NCI-H2107 (cell line): ENCODE measurements at regions not wholly inside any gene's neighbourhood (a gene's known extent, or its start where the extent isn't known, plus 50 kb on each side); places are given as distances from the start of the nearest gene placed in this dataset.

ENCODE experiments used
- DNase-seq: peaks from one replicate; lab custom pipeline; 2025; lab: John Stamatoyannopoulos, UW

DNA sequence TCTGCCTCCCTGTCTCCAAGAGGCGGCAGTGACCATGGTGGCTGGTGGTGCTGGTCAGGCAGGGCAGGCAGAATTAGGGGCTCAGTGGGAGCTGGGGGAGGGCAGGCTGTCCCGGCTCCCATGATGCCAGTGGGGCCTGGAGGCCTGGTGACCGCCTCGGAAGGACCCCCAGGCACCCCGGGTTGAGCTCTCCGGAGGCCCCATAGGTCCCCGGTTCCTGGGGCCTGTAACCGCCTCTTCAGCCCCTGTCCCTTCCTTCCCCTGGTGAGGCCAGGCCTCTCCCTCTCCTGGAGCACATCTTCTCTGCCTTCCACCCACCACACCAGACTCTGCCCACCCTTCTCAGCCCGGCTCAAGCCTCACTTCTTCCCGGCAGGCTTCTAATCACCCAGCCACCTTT lies 117.7 kb upstream of the GSC start:
- DNase-seq = no peak

DNA sequence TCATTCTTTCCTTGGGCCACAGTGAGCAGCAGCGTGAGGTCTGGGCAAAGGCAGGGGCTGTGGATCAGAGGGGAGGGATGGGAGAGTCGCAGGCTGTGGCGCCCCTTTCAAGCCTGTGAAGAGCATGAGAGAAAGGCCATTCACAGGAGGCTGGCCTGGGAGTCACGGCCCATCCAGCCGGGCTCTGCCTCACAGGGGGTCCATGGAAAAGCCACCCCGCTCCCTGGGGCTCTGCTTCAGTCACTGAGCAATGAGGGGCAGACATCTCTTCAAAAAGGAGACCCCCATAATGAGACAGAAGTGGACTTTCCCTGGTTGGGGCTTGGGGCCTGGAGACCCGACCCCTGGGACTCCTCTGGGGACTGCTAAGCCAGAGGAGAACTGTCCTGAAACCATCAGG lies 117.0 kb upstream of the GSC start:
- no peak for DNase-seq

DNA sequence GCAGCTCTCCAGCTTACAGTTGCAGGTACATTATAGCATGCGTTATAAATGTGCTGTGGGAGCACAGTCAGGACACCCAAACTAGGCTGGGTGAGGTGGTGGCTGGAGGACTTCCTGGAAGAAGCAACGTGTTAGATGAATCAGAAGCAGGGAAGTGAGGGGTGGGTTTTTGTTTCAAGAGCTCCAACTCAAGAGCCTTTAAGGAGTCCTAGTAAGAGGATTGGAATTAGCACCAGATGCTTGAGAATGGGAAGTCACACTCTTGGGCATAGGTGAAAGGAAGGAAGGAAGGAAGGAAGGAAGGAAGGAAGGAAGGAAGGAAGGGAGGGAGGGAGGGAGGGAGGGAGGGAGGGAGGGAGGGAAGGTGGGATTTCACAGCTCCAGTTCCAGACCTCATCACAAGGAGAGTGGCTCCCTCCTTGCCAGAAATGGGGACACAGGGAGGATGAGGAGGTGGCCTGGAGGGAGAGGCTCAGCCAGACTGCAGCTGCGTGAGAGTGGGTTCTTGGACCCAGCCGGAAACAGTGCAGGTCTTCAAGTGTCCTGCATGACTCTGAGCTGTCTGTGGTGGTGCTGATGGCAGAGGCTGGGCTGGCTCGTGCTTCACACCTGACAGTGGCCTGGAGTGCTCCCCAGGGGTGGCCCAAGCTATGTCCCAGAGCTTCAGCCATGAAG lies 115.7 kb upstream of the GSC start:
- DNase-seq = no peak

DNA sequence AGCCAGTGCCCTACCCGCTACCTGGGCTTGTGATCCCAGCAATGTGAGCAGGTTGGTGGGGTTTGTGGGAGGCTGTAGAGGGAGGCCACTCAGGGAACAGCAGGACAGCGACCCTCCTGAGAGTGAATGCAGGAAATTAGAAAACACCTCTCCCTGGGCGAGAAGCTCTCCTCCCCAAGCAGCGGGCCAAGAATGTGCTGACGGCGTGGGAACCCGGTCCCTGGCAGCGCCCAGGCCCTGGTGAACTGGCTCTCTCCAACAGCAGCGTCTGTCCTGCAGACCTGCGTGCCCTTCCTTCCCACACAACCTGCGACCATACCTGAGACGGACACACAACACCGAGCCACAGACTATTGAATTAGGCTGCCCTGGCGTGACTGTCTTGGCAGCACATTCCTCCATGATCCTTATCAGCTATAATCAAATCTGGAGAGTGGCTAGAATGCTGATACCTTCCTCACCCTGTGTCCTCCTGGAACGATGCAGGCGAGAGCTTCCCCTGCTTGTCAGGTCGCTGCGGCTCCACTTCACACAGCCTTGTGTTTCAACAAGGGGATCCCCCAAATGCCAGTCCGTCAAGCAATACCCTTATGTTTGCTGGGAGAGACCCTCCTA lies 114.8 kb upstream of the GSC start:
- DNase-seq = no peak

DNA sequence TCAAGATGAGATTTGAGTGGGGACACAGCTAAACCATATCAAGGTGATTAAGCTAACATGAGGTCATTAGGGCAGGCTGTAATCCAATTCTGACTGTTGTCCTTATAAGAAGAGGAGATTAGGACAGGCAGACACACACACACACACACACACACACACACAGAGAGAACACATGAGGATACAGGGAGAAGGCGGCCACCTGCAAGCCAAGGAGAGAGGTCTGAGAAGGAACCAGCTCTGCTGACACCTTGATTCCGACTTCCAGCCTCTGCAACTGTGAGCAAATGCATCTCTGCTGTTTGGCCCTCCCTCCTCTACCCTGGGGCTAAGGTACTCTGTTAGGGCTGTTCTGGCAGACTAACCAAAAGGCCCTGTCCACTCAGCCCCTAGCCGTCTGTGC lies 112.5 kb upstream of the GSC start:
- DNase-seq = no peak

DNA sequence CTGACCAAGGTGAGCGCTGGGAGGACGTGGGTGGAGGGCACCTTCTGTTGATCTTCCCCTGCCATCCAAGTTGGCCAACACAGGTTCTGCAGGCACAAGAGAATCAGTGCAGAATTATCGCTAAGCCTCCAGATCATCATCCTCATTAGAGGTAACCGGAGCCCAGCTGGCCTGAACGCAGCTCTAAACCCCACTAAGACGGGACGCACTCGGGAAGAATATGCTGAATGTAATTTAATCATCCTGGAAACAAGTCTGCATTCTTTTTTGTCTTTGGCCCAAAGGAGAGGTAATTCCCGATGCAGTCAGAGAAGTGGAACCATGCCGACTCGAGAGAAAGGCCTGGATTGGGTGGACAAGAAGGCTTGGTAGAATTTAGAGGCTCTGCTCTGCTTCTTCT lies 111.0 kb upstream of the GSC start:
- DNase-seq = no peak

DNA sequence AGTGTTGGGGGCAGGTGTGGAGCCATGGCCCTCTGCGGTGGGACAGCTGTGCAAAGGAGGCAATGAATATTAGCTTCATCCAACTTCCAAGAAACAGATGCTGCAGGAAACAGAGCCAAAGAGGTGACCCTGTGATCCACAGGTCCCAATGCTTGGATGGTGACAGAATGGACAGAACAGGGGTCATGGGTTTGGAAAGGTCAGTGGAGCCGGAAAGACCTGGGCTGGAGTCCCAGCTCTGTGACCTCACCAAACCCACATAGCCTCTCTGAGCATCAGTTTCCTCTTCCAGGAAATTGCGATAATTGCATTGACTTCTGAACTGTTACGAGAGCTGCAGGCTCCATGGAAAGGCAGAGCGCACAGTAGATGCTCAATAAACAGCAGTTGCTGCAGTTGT lies 110.2 kb upstream of the GSC start:
- DNase-seq = no peak

DNA sequence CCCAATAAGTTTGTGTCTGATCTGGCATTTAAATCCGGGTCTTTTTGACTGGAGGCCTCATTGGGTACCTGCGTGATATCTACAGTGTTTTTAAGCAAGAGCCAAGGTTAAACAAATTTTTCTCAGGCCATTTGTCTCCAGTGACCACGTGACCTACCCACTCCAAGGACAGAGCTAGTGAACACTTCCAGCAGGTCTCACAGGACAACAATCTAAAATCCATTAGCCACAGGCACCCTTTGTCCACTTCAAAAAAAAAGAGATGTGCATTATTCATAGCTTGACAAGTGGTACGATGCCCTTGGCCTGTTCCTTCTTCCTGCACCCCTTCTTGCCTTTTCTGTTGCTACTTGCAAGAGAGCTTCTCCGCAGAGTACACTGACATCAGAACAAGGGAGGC lies 109.6 kb upstream of the GSC start:
- no peak for DNase-seq

DNA sequence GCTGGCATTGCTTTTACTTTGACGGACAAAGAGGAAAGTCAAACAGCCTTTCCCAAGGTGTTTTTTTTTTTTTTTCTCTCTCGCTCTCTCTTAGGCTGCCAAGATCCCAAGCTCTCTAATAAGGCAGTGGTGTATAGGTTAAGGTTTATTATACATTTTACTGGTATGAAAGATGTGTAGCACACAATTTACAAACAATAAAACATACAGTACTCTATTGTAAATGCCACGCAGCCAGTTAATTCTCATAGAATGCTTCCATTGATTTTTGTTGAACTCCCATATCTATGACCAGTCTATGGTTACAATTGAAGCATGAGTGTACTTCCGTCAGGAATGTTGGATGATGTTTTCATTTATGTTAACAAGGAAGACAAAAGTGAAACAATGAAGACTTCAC lies 106.4 kb upstream of the GSC start:
- DNase-seq = no peak

DNA sequence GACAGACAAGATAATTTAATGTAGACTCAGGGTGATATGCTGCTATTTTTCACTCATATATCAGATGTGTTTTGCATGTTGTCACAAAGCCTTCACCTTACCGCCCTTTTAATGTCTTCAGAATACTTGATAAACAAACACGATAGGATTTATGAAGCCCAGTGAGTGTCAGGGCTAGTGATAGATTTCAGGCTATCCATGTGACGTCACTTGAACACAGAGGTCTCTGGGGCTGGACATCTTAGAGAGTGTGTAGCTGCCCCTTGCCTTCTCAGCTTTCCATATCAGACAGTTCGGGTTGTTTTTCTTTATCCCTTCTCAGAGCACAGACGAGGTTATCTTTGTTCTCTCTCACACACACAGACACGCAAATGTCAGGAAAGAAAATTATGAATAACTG lies 105.3 kb upstream of the GSC start:
- DNase-seq = no peak

DNA sequence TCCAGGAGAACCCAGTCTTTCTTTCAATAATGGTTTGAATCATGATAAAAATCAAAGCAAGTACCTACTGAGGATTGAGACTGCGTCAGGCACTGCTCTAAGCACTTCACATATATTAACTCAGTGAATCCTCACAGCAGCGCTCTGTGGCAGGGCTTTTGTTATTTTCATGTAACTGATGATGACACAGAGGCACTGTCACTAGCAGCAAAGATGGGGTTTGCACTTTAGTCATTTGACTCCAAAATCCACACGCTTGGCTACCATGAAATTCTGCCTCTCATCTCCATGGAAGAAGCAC lies 98.8 kb upstream of the GSC start:
- DNase-seq = no peak

DNA sequence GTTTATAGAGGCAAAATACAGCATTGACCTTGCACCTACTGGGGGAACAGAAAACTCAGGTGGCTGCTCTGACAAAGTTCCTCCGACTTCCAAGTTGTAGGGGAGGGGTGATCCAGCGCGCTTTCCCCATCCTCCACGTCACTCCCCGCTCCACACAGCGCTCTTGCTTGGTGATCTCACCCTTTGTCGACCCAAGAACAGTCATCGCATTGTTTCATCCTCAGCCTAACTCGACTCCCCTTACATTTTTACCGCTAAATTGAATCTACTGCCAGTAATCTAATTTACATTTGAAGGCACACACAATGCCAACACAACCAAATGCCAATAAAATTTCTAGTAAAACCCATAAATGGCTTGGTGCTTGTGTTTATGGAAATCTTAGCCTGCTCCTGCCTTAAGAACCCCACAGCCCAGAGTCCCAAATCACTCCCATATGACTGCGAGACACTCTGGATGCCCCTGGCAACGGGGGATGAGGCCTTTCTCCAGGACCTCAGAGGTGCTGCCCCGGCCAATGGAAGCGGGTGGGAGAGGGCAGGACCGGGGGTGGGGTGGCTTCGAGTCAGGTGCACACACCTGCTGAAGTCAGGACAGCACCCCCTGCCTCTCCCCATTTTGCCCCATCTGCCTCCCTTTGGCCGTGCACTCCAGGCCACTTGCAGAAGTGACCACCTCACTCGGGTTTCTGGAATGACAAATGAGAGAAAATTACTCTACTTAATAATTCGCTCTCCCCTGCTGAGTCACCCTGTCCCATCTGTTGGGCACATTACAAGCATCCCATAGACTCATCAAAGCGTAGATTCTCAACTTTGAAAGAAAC lies 98.2 kb upstream of the GSC start:
- no peak for DNase-seq

DNA sequence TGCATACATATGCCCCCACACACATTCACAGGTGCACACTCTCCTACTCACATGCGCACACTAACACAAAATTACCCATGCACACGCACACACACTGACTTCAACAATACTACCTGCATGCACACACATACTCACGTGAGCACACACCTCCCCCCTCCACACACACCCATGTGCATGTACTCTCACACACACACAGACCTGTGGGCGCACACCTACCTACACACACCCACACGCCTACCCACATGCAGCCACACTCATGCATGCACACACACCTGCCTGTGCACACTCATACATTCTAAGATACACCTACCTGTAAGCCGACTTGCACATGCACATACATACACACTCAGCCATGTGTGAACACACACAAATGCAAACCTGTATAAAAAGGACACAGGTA lies 97.3 kb upstream of the GSC start:
- DNase-seq = no peak

DNA sequence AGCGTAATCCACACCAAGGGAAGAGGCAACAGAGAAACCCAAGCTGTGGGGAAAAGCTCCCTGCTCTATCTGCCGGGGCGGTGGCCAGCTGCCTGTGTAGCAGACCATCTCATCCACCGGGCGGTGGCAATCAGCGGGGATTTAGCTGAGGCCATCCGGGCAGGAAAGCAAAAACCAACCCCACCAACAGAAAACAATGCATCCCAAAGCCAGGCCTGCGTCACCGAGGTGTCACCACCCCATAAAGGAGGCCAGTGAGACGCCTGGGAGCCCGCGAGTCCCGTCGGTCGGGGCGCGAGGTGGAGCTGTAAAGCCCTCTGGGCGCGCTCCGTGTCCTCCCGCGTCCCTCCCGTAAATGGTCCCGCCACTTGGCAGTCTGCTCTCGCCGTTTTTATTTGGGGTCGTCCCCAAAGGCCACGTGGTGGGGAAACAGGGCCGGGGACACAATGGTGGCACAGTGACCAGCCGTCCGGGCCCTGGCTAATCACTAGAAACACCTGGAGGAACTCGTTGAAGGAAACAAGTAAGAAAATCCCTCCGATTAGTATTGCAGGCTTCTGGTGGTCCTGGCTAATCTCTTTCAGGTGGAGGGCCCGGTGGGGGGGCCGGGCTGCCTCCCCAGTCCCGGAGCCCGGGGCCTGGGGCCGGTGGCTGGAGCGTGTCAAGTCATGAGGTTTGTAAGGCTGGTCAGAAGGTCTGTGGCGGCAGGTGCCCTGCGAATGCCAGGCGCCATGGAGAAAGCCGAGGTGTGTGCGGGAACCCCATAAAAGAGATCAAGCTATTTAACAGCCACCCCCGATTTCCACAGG lies 94.7 kb upstream of the GSC start:
- DNase-seq = no peak

DNA sequence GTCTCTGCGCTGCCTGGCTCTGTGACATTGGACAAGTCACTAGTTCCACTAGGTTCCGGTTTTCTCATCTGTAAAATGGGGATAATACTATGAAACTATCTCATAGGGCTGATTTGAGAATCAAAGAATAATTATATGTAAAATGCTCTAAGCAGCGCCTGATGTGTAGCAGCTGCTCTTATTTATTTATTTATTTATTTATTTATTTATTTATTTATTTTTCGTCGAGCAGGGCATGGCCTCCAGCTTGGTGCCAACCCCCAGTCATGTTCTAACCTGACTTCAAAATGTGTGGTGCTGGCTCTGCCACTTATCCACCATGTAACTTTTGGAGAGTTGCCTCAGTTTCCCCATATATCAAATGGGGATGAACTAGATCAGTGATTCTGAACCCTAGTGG lies 93.5 kb upstream of the GSC start:
- no peak for DNase-seq

DNA sequence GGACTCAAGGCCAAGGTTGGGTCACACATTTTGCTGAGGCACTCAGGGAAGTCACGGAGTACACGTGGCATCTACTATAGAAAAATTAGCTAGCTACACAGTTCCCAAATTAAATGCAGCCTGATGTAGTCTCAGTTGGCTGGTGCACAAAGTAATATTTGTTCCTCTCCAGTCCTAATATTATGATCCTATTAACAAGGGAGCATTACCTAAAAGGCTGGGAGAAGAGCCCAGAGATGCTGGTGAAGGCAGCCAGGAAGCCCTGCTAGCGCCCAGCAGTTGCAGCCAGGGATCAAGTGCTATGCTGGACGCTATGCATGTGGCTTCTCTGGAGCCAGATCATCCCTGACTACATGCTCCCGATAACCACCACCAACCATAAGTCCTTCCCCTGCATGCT lies 88.0 kb upstream of the GSC start:
- DNase-seq = no peak

DNA sequence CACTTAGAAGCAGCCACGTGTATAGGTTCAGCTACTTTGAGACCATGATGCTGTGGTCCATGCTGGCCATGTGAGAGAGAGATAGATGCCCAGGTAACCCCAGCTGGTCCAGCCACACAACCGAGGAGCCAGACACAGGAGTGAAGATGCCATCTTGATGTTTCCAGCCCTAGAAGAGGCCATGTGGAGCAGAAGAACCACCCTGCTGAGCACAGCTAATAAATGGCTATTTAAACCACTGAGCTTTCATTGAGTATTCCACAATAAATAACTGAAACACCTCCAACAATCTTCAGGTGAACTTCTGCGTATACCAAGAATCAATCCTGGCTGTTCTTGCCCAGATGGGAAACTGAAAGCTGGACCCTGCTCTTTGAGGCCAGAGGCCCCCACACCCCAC lies 84.0 kb upstream of the GSC start:
- DNase-seq = no peak

DNA sequence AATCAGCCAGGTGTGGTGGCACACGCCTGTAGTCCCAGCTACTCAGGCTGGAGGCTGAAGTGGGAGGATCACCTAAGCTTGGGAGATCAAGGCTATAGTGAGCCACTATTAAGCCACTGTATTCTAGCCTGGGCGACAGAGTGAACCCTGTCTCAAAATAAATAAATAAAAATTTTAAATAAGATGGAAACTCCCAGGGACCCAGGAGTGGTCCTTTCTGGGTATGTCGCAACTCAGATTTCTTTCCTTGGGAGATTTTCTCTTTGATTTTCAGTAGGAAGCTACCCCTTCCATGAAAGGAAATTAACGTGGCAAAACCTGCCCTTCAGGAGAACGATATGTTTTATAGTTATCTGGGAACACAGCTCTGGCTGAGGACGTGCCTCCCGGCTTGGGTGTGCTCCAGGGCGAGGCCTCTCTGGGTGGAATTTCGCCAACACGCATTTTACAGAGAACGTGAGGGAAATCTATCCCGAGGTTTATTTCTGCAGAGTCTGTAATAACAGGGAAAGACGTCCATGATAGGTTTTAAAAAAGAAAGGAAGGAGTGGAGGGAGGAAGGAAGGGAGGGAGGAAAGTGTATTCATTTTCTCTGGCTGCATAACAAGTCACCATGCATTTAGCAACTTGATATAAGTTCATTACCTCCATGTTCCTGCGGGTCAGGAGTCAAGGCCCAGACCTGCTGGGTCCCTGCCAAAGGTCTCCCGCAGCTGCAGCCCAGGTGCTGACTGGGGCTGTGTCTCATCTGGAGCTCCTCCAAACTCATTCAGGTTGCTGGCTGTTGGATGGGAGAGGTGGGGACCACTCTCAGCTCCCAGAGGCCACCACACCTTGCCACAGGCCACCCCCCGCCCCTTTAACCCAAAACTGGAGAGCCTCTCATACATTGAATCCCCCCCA lies 80.6 kb upstream of the GSC start:
- DNase-seq = no peak

DNA sequence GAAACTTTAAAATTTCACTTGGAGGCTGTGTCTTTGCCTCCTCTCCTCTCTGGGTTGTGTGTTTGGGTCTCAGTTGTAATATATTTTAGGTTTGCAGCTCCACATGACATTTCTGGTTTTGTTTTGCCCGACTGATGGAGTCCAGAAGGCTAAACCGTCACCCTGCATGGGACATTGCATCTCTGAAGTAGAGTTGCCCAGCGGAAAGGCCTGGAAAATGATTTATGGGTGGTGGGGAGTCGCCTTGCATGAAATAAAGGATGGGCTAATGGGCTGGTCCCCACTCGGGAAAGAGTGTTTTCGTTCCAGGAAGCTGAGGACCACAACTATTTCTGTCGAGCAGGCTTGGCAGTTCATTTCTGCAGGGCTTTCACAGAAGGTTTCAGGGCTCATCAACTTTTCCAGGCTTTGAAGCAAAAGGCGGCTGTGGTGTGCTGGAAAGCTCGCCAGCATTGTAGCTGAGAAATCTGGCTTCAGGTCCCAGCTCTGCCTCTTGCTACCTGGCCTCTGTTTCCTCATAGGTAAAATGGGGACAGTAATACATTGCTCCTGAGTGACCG lies 74.8 kb upstream of the GSC start:
- DNase-seq = no peak

DNA sequence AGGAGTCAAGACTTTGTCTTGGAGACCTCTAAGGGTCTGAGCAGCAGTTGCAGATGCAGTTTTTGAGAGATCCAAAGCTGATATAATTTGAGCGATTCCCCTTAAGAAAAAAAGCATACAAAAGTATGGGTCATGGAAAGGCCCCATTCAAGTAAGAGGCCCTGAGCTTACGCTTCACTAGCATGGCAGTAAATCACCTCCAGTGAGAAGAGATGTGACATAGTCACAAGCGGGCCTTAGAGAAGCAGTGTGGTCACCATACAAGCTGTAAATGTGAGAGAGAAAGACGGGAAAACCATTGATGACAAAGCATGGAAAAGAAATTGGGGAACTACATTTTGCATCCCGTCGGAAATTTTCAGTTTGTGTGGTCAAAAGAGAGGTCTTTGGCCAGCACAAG lies 70.6 kb upstream of the GSC start:
- no peak for DNase-seq

DNA sequence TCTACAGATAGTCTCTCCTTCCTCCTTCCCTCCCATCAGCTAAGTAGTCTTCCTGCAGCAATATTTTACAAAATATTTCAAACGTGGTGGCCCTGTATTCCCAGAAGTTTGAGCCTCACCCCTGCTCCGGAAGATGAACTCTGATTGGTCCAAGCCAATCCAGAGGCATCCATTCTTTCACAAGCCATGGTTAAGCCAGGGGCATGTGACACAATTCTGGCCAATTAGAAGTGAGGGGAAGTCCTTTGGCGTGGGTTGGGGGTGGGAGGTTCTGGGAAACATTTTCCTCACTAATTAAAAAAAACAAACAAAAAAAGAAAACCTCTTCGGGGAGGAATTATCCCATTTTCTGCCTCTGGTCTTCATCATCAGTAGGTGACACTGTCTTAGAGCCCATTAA lies 69.4 kb upstream of the GSC start:
- DNase-seq = no peak

DNA sequence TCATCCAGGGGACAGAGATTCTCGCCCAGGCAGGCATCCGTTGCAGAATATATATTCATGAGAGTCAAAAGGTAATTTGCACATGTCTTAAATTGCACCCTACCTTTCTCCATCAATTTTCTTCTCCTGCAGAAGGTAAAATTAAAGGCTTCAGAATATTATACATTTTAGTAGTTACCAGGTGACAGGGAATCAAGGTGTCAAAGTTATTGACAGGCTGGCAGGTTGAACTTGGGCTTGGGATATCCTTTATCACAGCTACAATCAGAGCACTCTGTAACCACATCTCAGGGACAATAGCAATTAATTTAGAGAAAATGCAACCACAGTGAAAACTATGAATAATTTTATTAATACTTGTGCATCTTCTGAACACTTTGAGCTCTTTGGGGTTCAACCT lies 66.9 kb upstream of the GSC start:
- no peak for DNase-seq
